Liver (tissue), 8 donors: ENCODE measurements at regions not wholly inside any gene's neighbourhood (a gene's known extent, or its start where the extent isn't known, plus 50 kb on each side); places are given as distances from the start of the nearest gene placed in this dataset.

Experiments
- DNase-seq: peaks from one replicate; pipeline ENCODE4 v3.0.0-alpha.2; 2017; ENCODE audit warnings: low spot score
- H3K27ac ChIP-seq, 2 donors: one replicate each; pipeline ENCODE4 v1.7.0; 2013; ENCODE audit warnings: inconsistent platforms in 2 of 2, low read length in 2 of 2, control low read depth in 1 of 2, low read depth in 1 of 2, mild to moderate bottlenecking in 1 of 2
- H3K27me3 ChIP-seq, 4 donors: one replicate each; pipeline versions ENCODE4 v1.6.1 to v1.7.0; 2013; ENCODE audit warnings: low read length in 3 of 4, inconsistent platforms in 1 of 4, mild to moderate bottlenecking in 1 of 4, moderate library complexity in 1 of 4; ENCODE audit not compliant: control insufficient read depth in 4 of 4, insufficient read depth in 4 of 4
- H3K36me3 ChIP-seq, 4 donors: one replicate each; pipeline versions ENCODE4 v1.6.1 to v1.7.0; 2013; ENCODE audit warnings: low read length in 3 of 4, mild to moderate bottlenecking in 3 of 4, low read depth in 1 of 4, moderate library complexity in 1 of 4; ENCODE audit not compliant: control insufficient read depth in 4 of 4, insufficient read depth in 3 of 4
- H3K4me1 ChIP-seq, 4 donors: one replicate each; pipeline versions ENCODE4 v1.6.1 to v1.7.0; 2013; ENCODE audit warnings: low read length in 3 of 4, mild to moderate bottlenecking in 3 of 4, moderate library complexity in 1 of 4; ENCODE audit not compliant: control insufficient read depth in 4 of 4, insufficient read depth in 4 of 4
- H3K4me3 ChIP-seq, 3 donors: one replicate each; pipeline versions ENCODE4 v1.6.1 to v1.7.0; 2013; ENCODE audit warnings: low read length in 3 of 3, control low read depth in 1 of 3, low read depth in 1 of 3, mild to moderate bottlenecking in 1 of 3
- H3K9ac ChIP-seq, 2 donors: one replicate each; pipeline ENCODE4 v1.7.0; 2013; ENCODE audit warnings: low read length in 2 of 2, mild to moderate bottlenecking in 2 of 2, moderate library complexity in 2 of 2, control low read depth in 1 of 2, low read depth in 1 of 2
- H3K9me3 ChIP-seq, 4 donors: one replicate each; pipeline versions ENCODE4 v1.6.1 to v1.7.0; 2013; ENCODE audit warnings: low read length in 3 of 4; ENCODE audit not compliant: control insufficient read depth in 4 of 4
- EGR1 ChIP-seq, 2 donors: IDR thresholded peaks; 2 replicates each; pipeline ENCODE4 v1.6.1; 2016 to 2018; ENCODE audit warnings: antibody characterized with exemption in 2 of 2, low read depth in 2 of 2
- FOXA1 ChIP-seq: IDR thresholded peaks from 2 replicates; pipeline ENCODE4 v1.6.1; 2016; ENCODE audit warnings: antibody characterized with exemption
- FOXA2 ChIP-seq: IDR thresholded peaks from 2 replicates; pipeline ENCODE4 v1.6.1; 2016; ENCODE audit warnings: antibody characterized with exemption
- GABPA ChIP-seq, 2 donors: IDR thresholded peaks in 1 of 2; conservative IDR thresholded peaks in 1 of 2; 2 replicates each; pipeline ENCODE4 v1.6.1; 2016; ENCODE audit warnings: antibody characterized with exemption in 2 of 2, mild to moderate bottlenecking in 1 of 2, moderate library complexity in 1 of 2
- HNF4A ChIP-seq, 2 donors: conservative IDR thresholded peaks; 2 replicates each; pipeline ENCODE4 v1.6.1; 2016; ENCODE audit warnings: antibody characterized with exemption in 2 of 2, mild to moderate bottlenecking in 2 of 2
- HNF4G ChIP-seq: IDR thresholded peaks from 2 replicates; pipeline ENCODE4 v1.6.1; 2016; ENCODE audit warnings: antibody characterized with exemption
- JUND ChIP-seq, 2 donors: IDR thresholded peaks; 2 replicates each; pipeline ENCODE4 v1.6.1; 2016; ENCODE audit warnings: antibody characterized with exemption in 2 of 2
- MAX ChIP-seq: IDR thresholded peaks from 2 replicates; pipeline ENCODE4 v1.6.1; 2016; ENCODE audit warnings: antibody characterized with exemption
- NR2F2 ChIP-seq: IDR thresholded peaks from 2 replicates; pipeline ENCODE4 v1.6.1; 2016; ENCODE audit warnings: antibody characterized with exemption
- RAD21 ChIP-seq, 2 donors: IDR thresholded peaks; 2 replicates each; pipeline ENCODE4 v1.6.1; 2016; ENCODE audit warnings: antibody characterized with exemption in 2 of 2, mild to moderate bottlenecking in 2 of 2
- REST ChIP-seq: IDR thresholded peaks from 2 replicates; pipeline ENCODE4 v1.6.1; 2016; ENCODE audit warnings: antibody characterized with exemption, mild to moderate bottlenecking
- RXRA ChIP-seq, 2 donors: IDR thresholded peaks; 2 replicates each; pipeline ENCODE4 v1.6.1; 2017 to 2018; ENCODE audit warnings: antibody characterized with exemption in 2 of 2, mild to moderate bottlenecking in 1 of 2
- SP1 ChIP-seq: IDR thresholded peaks from 2 replicates; pipeline ENCODE4 v1.6.1; 2018; ENCODE audit warnings: antibody characterized with exemption, mild to moderate bottlenecking
- YY1 ChIP-seq: IDR thresholded peaks from 2 replicates; pipeline ENCODE4 v1.6.1; 2016; ENCODE audit warnings: antibody characterized with exemption, mild to moderate bottlenecking
- WGBS: extraction: QIAGEN DNeasy Blood & Tissue Kit; methylation state at CpG from one replicate; pipeline ENCODE4 v1.1.7; 2013; 5-methylcytosine and 5-hydroxymethylcytosine counted together
- TF ChIP-seq, protein P1 (sequence below): fragments of 150-350 bp; IDR thresholded peaks from 2 replicates; pipeline ENCODE4 v1.5.1; 2017; ENCODE audit warnings: improper control_type of control experiment, low read depth, low read length; ENCODE audit not compliant: missing input control
- TF ChIP-seq, protein P2 (sequence below): IDR thresholded peaks from 2 replicates; pipeline ENCODE4 v1.6.1; 2016; ENCODE audit warnings: antibody characterized with exemption
- donor health status: healthy.
- donor health status: healthy.
- donor health status: healthy.
- donor health status: healthy.
- donor health status: healthy.

- Histone ChIP-seq H3K4me1 (no peaks in the 10 kb centered on the region), H3K36me3 (no peaks in the 10 kb centered on the region), H3K9ac (no peak overlapping the region), H3K27me3 (no peaks in the 10 kb centered on the region), H3K9me3 (no peaks in the 10 kb centered on the region), H3K4me3 (no peak overlapping the region), H3K27ac (no peak overlapping the region)
- DNase-seq = no peak
- 49% methylated on average over 3 of the region's 3 CpGs for WGBS
- TF ChIP-seq, protein P1, sequence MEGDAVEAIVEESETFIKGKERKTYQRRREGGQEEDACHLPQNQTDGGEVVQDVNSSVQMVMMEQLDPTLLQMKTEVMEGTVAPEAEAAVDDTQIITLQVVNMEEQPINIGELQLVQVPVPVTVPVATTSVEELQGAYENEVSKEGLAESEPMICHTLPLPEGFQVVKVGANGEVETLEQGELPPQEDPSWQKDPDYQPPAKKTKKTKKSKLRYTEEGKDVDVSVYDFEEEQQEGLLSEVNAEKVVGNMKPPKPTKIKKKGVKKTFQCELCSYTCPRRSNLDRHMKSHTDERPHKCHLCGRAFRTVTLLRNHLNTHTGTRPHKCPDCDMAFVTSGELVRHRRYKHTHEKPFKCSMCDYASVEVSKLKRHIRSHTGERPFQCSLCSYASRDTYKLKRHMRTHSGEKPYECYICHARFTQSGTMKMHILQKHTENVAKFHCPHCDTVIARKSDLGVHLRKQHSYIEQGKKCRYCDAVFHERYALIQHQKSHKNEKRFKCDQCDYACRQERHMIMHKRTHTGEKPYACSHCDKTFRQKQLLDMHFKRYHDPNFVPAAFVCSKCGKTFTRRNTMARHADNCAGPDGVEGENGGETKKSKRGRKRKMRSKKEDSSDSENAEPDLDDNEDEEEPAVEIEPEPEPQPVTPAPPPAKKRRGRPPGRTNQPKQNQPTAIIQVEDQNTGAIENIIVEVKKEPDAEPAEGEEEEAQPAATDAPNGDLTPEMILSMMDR = no peak
- no peak for TF ChIP-seq MAX
Observed at GRCh38 chr10:57798830-57799229, 468.9 kb downstream of the IPMK start.

- WGBS = 63% methylated on average over 1 of the region's 1 CpG
- Histone ChIP-seq H3K36me3 (no peaks in the 10 kb centered on the region), H3K4me3 (no peak overlapping the region), H3K9ac (no peak overlapping the region), H3K27ac (no peak overlapping the region), H3K4me1 (peaks cover 0 to 8% (median 5%) of the 10 kb centered on the region in 4 donors), H3K27me3 (no peaks in the 10 kb centered on the region), H3K9me3 (no peaks in the 10 kb centered on the region)
- DNase-seq = no peak
- TF ChIP-seq YY1 (no peak), RAD21 (IDR thresholded peaks at IDR 0.05) (no peak), FOXA1 (no peak), EGR1 (IDR thresholded peaks at IDR 0.05; ENCODE audit: low read depth in 2 of 2) (no peak), HNF4G (no peak), HNF4A (conservative IDR thresholded peaks at IDR 0.05) (no peak), JUND (IDR thresholded peaks at IDR 0.05) (no peak), NR2F2 (no peak), FOXA2 (no peak), RXRA (IDR thresholded peaks at IDR 0.05) (no peak), SP1 (no peak), GABPA (IDR thresholded peaks at IDR 0.05 in 1 of 2, conservative IDR thresholded peaks at IDR 0.05 in 1 of 2) (no peak), REST (no peak)
- TF ChIP-seq, protein P2, sequence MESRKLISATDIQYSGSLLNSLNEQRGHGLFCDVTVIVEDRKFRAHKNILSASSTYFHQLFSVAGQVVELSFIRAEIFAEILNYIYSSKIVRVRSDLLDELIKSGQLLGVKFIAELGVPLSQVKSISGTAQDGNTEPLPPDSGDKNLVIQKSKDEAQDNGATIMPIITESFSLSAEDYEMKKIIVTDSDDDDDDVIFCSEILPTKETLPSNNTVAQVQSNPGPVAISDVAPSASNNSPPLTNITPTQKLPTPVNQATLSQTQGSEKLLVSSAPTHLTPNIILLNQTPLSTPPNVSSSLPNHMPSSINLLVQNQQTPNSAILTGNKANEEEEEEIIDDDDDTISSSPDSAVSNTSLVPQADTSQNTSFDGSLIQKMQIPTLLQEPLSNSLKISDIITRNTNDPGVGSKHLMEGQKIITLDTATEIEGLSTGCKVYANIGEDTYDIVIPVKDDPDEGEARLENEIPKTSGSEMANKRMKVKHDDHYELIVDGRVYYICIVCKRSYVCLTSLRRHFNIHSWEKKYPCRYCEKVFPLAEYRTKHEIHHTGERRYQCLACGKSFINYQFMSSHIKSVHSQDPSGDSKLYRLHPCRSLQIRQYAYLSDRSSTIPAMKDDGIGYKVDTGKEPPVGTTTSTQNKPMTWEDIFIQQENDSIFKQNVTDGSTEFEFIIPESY = no peak
Observed at GRCh38 chr10:57791546-57791945, 476.1 kb downstream of the IPMK start.
